SK-N-SH (cell line): ENCODE measurements at regions not wholly inside any gene's neighbourhood (a gene's known extent, or its start where the extent isn't known, plus 50 kb on each side); places are given as distances from the start of the nearest gene placed in this dataset.

Source experiments
- CTCF ChIA-PET: fragments of 300-600, 350-600 bp; formaldehyde crosslinking; extraction: SDS; loops from one replicate; lab custom pipeline; 2021; lab: Yijun Ruan, JAX
- POLR2A ChIA-PET: fragments of 350-600 bp; sonication (Branson Sonifier 250); formaldehyde crosslinking; extraction: SDS; loops from one replicate; lab custom pipeline; 2020; ENCODE audit warnings: antibody characterized with exemption, inconsistent platforms; lab: Yijun Ruan, JAX
- DNase-seq: peaks from one replicate; pipeline ENCODE4 v3.0.0; 2012
- H2AFZ ChIP-seq: fragments of 200-600 bp; sonication (generic); 2 replicates; pipeline ENCODE4 v1.8.1; 2016; ENCODE audit warnings: antibody characterized with exemption, mild to moderate bottlenecking, low read depth
- H3F3A ChIP-seq: fragments of 200-600 bp; sonication (generic); replicated peaks from 2 replicates; pipeline ENCODE3; 2016; ENCODE audit warnings: antibody characterized with exemption, mild to moderate bottlenecking; ENCODE audit not compliant: insufficient read depth
- H3K27ac ChIP-seq, 2 experiments: fragments of 200-500 bp in 1 of 2; fragments of 200-600 bp in 1 of 2; sonication (Bioruptor generic) in 1 of 2; sonication (generic), shearing (Covaris generic) in 1 of 2; 2 replicates each; pipeline versions ENCODE4 v1.5.1 to v1.6.1; 2014 to 2016; ENCODE audit warnings: low read depth in 2 of 2, inconsistent platforms in 1 of 2, low read length in 1 of 2, mild to moderate bottlenecking in 1 of 2, mixed read lengths in 1 of 2
- H3K27me3 ChIP-seq: fragments of 200-600 bp; sonication (generic), shearing (Covaris generic); 2 replicates; pipeline ENCODE4 v1.6.1; 2016; ENCODE audit warnings: mixed run types; ENCODE audit not compliant: insufficient read depth
- H3K36me3 ChIP-seq, 2 experiments: fragments of 200-500 bp in 1 of 2; fragments of 200-600 bp in 1 of 2; sonication (Bioruptor generic) in 1 of 2; sonication (generic) in 1 of 2; replicated peaks in 1 of 2; 2 replicates each; pipeline versions ENCODE3 to v1.5.1; 2014 to 2016; ENCODE audit warnings: low read length in 1 of 2, mild to moderate bottlenecking in 1 of 2; ENCODE audit not compliant: insufficient read depth in 2 of 2, control insufficient read depth in 1 of 2
- H3K4me1 ChIP-seq, 2 experiments: fragments of 200-500 bp in 1 of 2; fragments of 200-600 bp in 1 of 2; sonication (Bioruptor generic) in 1 of 2; sonication (generic), shearing (Covaris generic) in 1 of 2; 2 replicates each; pipeline versions ENCODE4 v1.5.1 to v1.6.1; 2014 to 2016; ENCODE audit warnings: low read depth in 1 of 2, low read length in 1 of 2, mixed run types in 1 of 2; ENCODE audit not compliant: insufficient read depth in 2 of 2, control insufficient read depth in 1 of 2
- H3K4me2 ChIP-seq: fragments of 200-600 bp; sonication (generic), shearing (Covaris generic); 2 replicates; pipeline ENCODE4 v1.6.1; 2017; ENCODE audit warnings: mixed run types
- H3K4me3 ChIP-seq, 2 experiments: fragments of 200-500 bp in 1 of 2; fragments of 200-600 bp in 1 of 2; sonication (Bioruptor generic) in 1 of 2; sonication (generic), shearing (Covaris generic) in 1 of 2; 2 replicates each; pipeline versions ENCODE4 v1.5.1 to v1.8.1; 2014 to 2016; ENCODE audit warnings: low read depth in 2 of 2, inconsistent platforms in 1 of 2, low read length in 1 of 2, mild to moderate bottlenecking in 1 of 2, mixed read lengths in 1 of 2, moderate library complexity in 1 of 2
- H3K79me2 ChIP-seq: fragments of 200-600 bp; sonication (generic); 2 replicates; pipeline ENCODE4 v1.8.1; 2017; ENCODE audit warnings: mild to moderate bottlenecking; ENCODE audit not compliant: insufficient read depth
- H3K9ac ChIP-seq: fragments of 200-600 bp; sonication (generic); 2 replicates; pipeline ENCODE4 v1.6.1; 2017; ENCODE audit warnings: mixed run types
- H3K9me2 ChIP-seq: fragments of 200-600 bp; sonication (generic); 2 replicates; pipeline ENCODE4 v1.6.1; 2017; ENCODE audit warnings: mixed run types
- H3K9me3 ChIP-seq: fragments of 200-600 bp; sonication (generic); 2 replicates; pipeline ENCODE4 v1.6.1; 2017; ENCODE audit warnings: mixed run types, mild to moderate bottlenecking, moderate library complexity
- H4K20me1 ChIP-seq: fragments of 200-600 bp; sonication (generic); 2 replicates; pipeline ENCODE4 v1.6.1; 2017; ENCODE audit warnings: mild to moderate bottlenecking, mixed run types; ENCODE audit not compliant: insufficient read depth
- CTCF ChIP-seq: fragments of 200-600 bp; sonication (generic); IDR thresholded peaks from 2 replicates; pipeline ENCODE4 v1.6.1; 2017; ENCODE audit warnings: antibody characterized with exemption, mild to moderate bottlenecking, moderate library complexity
- EP300 ChIP-seq, 2 experiments: IDR thresholded peaks; 2 replicates each; pipeline versions ENCODE4 v1.4.0 to v1.6.1; 2012; ENCODE audit warnings: borderline replicate concordance in 1 of 2, low read depth in 1 of 2, low read length in 1 of 2
- EZH2phosphoT487 ChIP-seq: fragments of 200-600 bp; sonication (generic); IDR thresholded peaks from 2 replicates; pipeline ENCODE4 v1.6.1; 2017; ENCODE audit warnings: low read depth, mixed run types, mild to moderate bottlenecking, antibody characterized with exemption, moderate library complexity, borderline replicate concordance
- MAX ChIP-seq: IDR thresholded peaks from 2 replicates; pipeline ENCODE4 v1.4.0; 2012; ENCODE audit warnings: low read depth
- NFIC ChIP-seq: IDR thresholded peaks from 2 replicates; pipeline ENCODE4 v1.4.0; 2012; ENCODE audit warnings: borderline replicate concordance
- POLR2AphosphoS5 ChIP-seq: IDR thresholded peaks from 2 replicates; pipeline ENCODE4 v1.6.1; 2012; ENCODE audit warnings: low read depth, low read length
- REST ChIP-seq: IDR thresholded peaks from 2 replicates; pipeline ENCODE4 v1.6.1; 2012; ENCODE audit warnings: mild to moderate bottlenecking, low read depth, low read length, moderate library complexity
- RFX5 ChIP-seq: IDR thresholded peaks from 2 replicates; pipeline ENCODE4 v1.6.1; 2012; ENCODE audit warnings: mild to moderate bottlenecking, improper control_type of control experiment, low read length
- RXRA ChIP-seq: IDR thresholded peaks from 2 replicates; pipeline ENCODE4 v1.4.0; 2012; ENCODE audit warnings: low read depth, mild to moderate bottlenecking, borderline replicate concordance
- SIN3A ChIP-seq: IDR thresholded peaks from 2 replicates; pipeline ENCODE4 v1.6.1; 2012; ENCODE audit warnings: low read depth, mild to moderate bottlenecking, low read length, moderate library complexity, borderline replicate concordance
- TCF12 ChIP-seq: IDR thresholded peaks from 2 replicates; pipeline ENCODE4 v1.4.0; 2012
- TEAD4 ChIP-seq: IDR thresholded peaks from 2 replicates; pipeline ENCODE4 v1.4.0; 2012; ENCODE audit warnings: mild to moderate bottlenecking, borderline replicate concordance; ENCODE audit not compliant: insufficient read depth
- USF1 ChIP-seq: IDR thresholded peaks from 2 replicates; pipeline ENCODE4 v1.4.0; 2012; ENCODE audit warnings: low read depth, borderline replicate concordance
- USF2 ChIP-seq: fragments of 150-350 bp; IDR thresholded peaks from 2 replicates; pipeline ENCODE4 v1.6.1; 2017; ENCODE audit warnings: antibody characterized with exemption, low read length, low read depth, borderline replicate concordance
- ZBTB33 ChIP-seq: IDR thresholded peaks from 2 replicates; pipeline ENCODE4 v1.4.0; 2012; ENCODE audit warnings: low read depth, borderline replicate concordance
- WGBS: methylation state at CpG from one replicate; pipeline ENCODE4 v1.1.6; 2017; ENCODE audit warnings: low lambda C conversion rate; 5-methylcytosine and 5-hydroxymethylcytosine counted together

GRCh38 chr18:78586586-78586985 is 393.0 kb upstream of the SALL3 start:
- Histone ChIP-seq H3K4me3 (no peak overlapping the region), H3K9ac (no peak overlapping the region), H3K27ac (no peak overlapping the region), H3K9me3 (no peaks in the 10 kb centered on the region), H3K4me1 (no peaks in the 10 kb centered on the region), H3K36me3 (no peaks in the 10 kb centered on the region), H4K20me1 (no peaks in the 10 kb centered on the region), H3F3A (no peaks in the 10 kb centered on the region), H2AFZ (no peak overlapping the region), H3K9me2 (no peaks in the 10 kb centered on the region), H3K4me2 (no peak overlapping the region), H3K79me2 (no peaks in the 10 kb centered on the region), H3K27me3 (peaks cover 6% of the 10 kb centered on the region)
- 15% methylated on average over 7 of the region's 7 CpGs for WGBS
- ChIA-PET CTCF (no interaction called here), POLR2A (no interaction called here)
- no peak for TF ChIP-seq SIN3A
- TF ChIP-seq USF2, result no peak
- no peak for TF ChIP-seq MAX
- no peak for TF ChIP-seq NFIC
- no peak for TF ChIP-seq TCF12
- no peak for TF ChIP-seq POLR2AphosphoS5
- no peak for TF ChIP-seq REST
- no peak for TF ChIP-seq RFX5
- TF ChIP-seq TEAD4, result no peak
- TF ChIP-seq CTCF, result no peak
- no peak for TF ChIP-seq ZBTB33
- no peak for TF ChIP-seq EP300 (IDR thresholded peaks at IDR 0.05; ENCODE audit: borderline replicate concordance in 1 of 2, low read depth in 1 of 2, low read length in 1 of 2)
- TF ChIP-seq EZH2phosphoT487, result no peak
- no peak for TF ChIP-seq RXRA
- no peak for TF ChIP-seq USF1
- DNase-seq, result no peak
